SK-N-SH (cell line): ENCODE measurements at regions not wholly inside any gene's neighbourhood (a gene's known extent, or its start where the extent isn't known, plus 50 kb on each side); places are given as distances from the start of the nearest gene placed in this dataset.

Experiments
- EP300 ChIP-seq, 2 experiments: IDR thresholded peaks; 2 replicates each; pipeline versions ENCODE4 v1.4.0 to v1.6.1; 2012; ENCODE audit warnings: borderline replicate concordance in 1 of 2, low read depth in 1 of 2, low read length in 1 of 2
- NRF1 ChIP-seq: IDR thresholded peaks from 2 replicates; pipeline ENCODE4 v1.6.1; 2012; ENCODE audit warnings: low read depth, mild to moderate bottlenecking, low read length
- POLR2AphosphoS5 ChIP-seq: IDR thresholded peaks from 2 replicates; pipeline ENCODE4 v1.6.1; 2012; ENCODE audit warnings: low read depth, low read length
- RAD21 ChIP-seq: IDR thresholded peaks from 2 replicates; pipeline ENCODE4 v1.6.1; 2012; ENCODE audit warnings: mild to moderate bottlenecking, low read length
- RCOR1 ChIP-seq: fragments of 150-350 bp; IDR thresholded peaks from 2 replicates; pipeline ENCODE4 v1.6.1; 2017; ENCODE audit warnings: antibody characterized with exemption, low read length
- RFX5 ChIP-seq: IDR thresholded peaks from 2 replicates; pipeline ENCODE4 v1.6.1; 2012; ENCODE audit warnings: mild to moderate bottlenecking, improper control_type of control experiment, low read length
- SIN3A ChIP-seq: IDR thresholded peaks from 2 replicates; pipeline ENCODE4 v1.6.1; 2012; ENCODE audit warnings: low read depth, mild to moderate bottlenecking, low read length, moderate library complexity, borderline replicate concordance
- SMC3 ChIP-seq: IDR thresholded peaks from 2 replicates; pipeline ENCODE4 v1.6.1; 2012; ENCODE audit warnings: low read depth, low read length, improper control_type of control experiment
- TEAD4 ChIP-seq: IDR thresholded peaks from 2 replicates; pipeline ENCODE4 v1.4.0; 2012; ENCODE audit warnings: mild to moderate bottlenecking, borderline replicate concordance; ENCODE audit not compliant: insufficient read depth
- YY1 ChIP-seq: IDR thresholded peaks from 2 replicates; pipeline ENCODE4 v1.4.0; 2012; ENCODE audit warnings: low read depth, mild to moderate bottlenecking
- TF ChIP-seq, protein P1 (sequence below): fragments of 200-600 bp; sonication (generic); IDR thresholded peaks from 2 replicates; pipeline ENCODE4 v1.6.1; 2017; ENCODE audit warnings: antibody characterized with exemption, mild to moderate bottlenecking, moderate library complexity

DNA sequence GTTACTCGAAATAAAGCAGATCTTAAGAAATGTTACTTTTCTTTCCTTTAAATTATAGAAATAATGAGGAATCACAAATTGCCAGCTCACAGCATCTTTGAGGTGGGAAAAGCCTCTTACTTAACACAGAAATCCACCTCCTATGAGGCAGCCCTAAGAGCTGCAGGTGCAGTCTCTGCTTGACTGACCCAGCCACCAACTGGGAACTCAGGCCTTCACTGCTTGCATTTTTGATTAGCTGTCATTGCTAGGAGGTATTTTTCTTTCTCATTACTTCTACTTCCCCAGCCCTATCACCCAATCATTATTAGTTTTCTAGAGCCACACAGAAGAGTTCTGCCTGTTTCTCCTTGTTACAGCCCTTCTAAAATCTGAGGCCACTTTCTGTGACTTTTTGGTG, 416.5 kb upstream of the KLF4 start:
- TF ChIP-seq, protein P1, sequence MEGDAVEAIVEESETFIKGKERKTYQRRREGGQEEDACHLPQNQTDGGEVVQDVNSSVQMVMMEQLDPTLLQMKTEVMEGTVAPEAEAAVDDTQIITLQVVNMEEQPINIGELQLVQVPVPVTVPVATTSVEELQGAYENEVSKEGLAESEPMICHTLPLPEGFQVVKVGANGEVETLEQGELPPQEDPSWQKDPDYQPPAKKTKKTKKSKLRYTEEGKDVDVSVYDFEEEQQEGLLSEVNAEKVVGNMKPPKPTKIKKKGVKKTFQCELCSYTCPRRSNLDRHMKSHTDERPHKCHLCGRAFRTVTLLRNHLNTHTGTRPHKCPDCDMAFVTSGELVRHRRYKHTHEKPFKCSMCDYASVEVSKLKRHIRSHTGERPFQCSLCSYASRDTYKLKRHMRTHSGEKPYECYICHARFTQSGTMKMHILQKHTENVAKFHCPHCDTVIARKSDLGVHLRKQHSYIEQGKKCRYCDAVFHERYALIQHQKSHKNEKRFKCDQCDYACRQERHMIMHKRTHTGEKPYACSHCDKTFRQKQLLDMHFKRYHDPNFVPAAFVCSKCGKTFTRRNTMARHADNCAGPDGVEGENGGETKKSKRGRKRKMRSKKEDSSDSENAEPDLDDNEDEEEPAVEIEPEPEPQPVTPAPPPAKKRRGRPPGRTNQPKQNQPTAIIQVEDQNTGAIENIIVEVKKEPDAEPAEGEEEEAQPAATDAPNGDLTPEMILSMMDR = no peak
- TF ChIP-seq RAD21 (no peak), TEAD4 (no peak), RFX5 (no peak), YY1 (no peak), RCOR1 (no peak), POLR2AphosphoS5 (no peak), NRF1 (no peak), SIN3A (no peak), EP300 (IDR thresholded peaks at IDR 0.05; ENCODE audit: borderline replicate concordance in 1 of 2, low read depth in 1 of 2, low read length in 1 of 2) (no peak), SMC3 (no peak)
